Ovary (tissue), 7 donors: ENCODE measurements at regions not wholly inside any gene's neighbourhood (a gene's known extent, or its start where the extent isn't known, plus 50 kb on each side); places are given as distances from the start of the nearest gene placed in this dataset.
A peak's percentile ranks its signal among the peaks of the same experiment; 100 is the strongest.
"Not testable (repeated sequence)": the region's sequence is repeated elsewhere in the genome, so short reads cannot be mapped to it uniquely, and the experiment has no call there.

ENCODE experiments used
- DNase-seq, 5 donors: peaks; one replicate each; pipeline ENCODE4 v3.0.0-alpha.2; 2019 to 2020
- H3K27ac ChIP-seq, 2 donors: fragments of 200-600 bp; one replicate each; pipeline versions ENCODE4 v1.5.1 to v1.8.0; 2019 to 2022
- H3K27me3 ChIP-seq: fragments of 200-600 bp; one replicate; pipeline ENCODE4 v1.8.0; 2022
- H3K36me3 ChIP-seq: fragments of 200-600 bp; sonication (generic); one replicate; pipeline ENCODE4 v1.5.1; 2019
- H3K4me1 ChIP-seq: one replicate; pipeline ENCODE4 v1.8.1; 2013; ENCODE audit warnings: mild to moderate bottlenecking, moderate library complexity; ENCODE audit not compliant: insufficient read depth
- H3K4me3 ChIP-seq: fragments of 200-600 bp; sonication (generic); one replicate; pipeline ENCODE4 v1.5.1; 2017
- H3K9me3 ChIP-seq, 2 donors: fragments of 200-600 bp in 1 of 2; sonication (generic) in 1 of 2; one replicate each; pipeline versions ENCODE4 v1.5.1 to v1.8.1; 2013 to 2019; ENCODE audit warnings: mild to moderate bottlenecking in 1 of 2, moderate library complexity in 1 of 2
- EP300 ChIP-seq: sonication (generic); formaldehyde crosslinking; IDR thresholded peaks from one replicate; pipeline ENCODE4 v1.6.1; 2017; ENCODE audit warnings: antibody characterized with exemption
- POLR2A ChIP-seq: fragments of 450-650 bp; IDR thresholded peaks from one replicate; pipeline ENCODE4 v1.6.1; 2017; ENCODE audit warnings: antibody characterized with exemption, mild to moderate bottlenecking, moderate library complexity
- WGBS, 3 donors: extraction: QIAGEN DNeasy Blood & Tissue Kit in 1 of 3; methylation state at CpG; one replicate each; pipeline versions ENCODE4 v1.1.5 to v1.1.7; 2013 to 2017; 5-methylcytosine and 5-hydroxymethylcytosine counted together
- intact Hi-C, 4 donors: fragments of 100-400 bp; cut with DNase I; formaldehyde crosslinking; loops; one replicate each; pipeline versions ENCODE4 v1.11.0 to v1.15.1; 2022 to 2023
- TF ChIP-seq, protein P1 (sequence below), 3 donors: fragments of 450-650 bp in 2 of 3; fragments of 200-600 bp in 1 of 3; IDR thresholded peaks; one replicate each; pipeline versions ENCODE4 v1.5.1 to v1.8.0; 2016 to 2022; ENCODE audit warnings: antibody characterized with exemption in 3 of 3, mild to moderate bottlenecking in 1 of 3
- donor health status: DM: no; HTN: no; CAD: no; lungs with moderate emphysema.
- donor health status: DM: no; HTN: no; CAD: no.
- donor health status: Bipolar disorder and iron deficiency.
- donor health status: DM: no; HTN: no; CAD: no.
- donor health status: DM: yes; HTN: yes; CAD: no.

DNA sequence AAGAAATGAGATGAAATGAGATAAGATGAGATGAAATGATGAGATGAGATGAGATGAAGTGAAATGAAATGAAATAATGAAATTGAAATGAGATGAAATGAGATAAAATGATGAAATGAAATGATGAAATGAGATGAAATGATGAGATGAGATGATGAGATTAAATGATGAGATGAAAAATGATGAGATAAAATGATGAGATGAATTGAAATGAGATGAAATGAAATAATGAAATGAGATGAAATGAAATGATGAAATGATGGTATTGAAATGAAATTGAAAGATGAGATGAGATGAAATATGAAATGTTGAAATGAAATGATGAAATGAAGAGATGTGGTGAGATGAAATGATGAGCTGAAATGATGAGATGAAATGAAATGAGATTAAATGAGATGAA, 231.0 kb downstream of the GOLGA6L6 start:
- TF ChIP-seq POLR2A (no peak), EP300 (no peak)
- TF ChIP-seq, protein P1, sequence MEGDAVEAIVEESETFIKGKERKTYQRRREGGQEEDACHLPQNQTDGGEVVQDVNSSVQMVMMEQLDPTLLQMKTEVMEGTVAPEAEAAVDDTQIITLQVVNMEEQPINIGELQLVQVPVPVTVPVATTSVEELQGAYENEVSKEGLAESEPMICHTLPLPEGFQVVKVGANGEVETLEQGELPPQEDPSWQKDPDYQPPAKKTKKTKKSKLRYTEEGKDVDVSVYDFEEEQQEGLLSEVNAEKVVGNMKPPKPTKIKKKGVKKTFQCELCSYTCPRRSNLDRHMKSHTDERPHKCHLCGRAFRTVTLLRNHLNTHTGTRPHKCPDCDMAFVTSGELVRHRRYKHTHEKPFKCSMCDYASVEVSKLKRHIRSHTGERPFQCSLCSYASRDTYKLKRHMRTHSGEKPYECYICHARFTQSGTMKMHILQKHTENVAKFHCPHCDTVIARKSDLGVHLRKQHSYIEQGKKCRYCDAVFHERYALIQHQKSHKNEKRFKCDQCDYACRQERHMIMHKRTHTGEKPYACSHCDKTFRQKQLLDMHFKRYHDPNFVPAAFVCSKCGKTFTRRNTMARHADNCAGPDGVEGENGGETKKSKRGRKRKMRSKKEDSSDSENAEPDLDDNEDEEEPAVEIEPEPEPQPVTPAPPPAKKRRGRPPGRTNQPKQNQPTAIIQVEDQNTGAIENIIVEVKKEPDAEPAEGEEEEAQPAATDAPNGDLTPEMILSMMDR (IDR thresholded peaks at IDR 0.05): no peak
- H3K4me1 ChIP-seq: no peaks in the 10 kb centered on the region
- no peaks in the 10 kb centered on the region for H3K36me3 ChIP-seq
- DNase-seq: no peak
- H3K9me3 ChIP-seq: no peaks in the 10 kb centered on the region
- H3K27ac ChIP-seq: no peak overlapping the region
- intact Hi-C loops: no loop called here
- no peaks in the 10 kb centered on the region for H3K27me3 ChIP-seq
- no peak overlapping the region for H3K4me3 ChIP-seq

GRCh38 chr15:20309966-20310365, 231.6 kb downstream of the GOLGA6L6 start:
- H3K9me3 ChIP-seq, H3K4me3 ChIP-seq, H3K4me1 ChIP-seq, H3K27me3 ChIP-seq, H3K36me3 ChIP-seq, DNase-seq, intact Hi-C loops, H3K27ac ChIP-seq: not testable (repeated sequence)

- WGBS, 3 donors: 53 to 70% (median 57%) methylated on average over 3 of the region's 3 CpGs
- DNase-seq, H3K27me3 ChIP-seq, H3K27ac ChIP-seq, H3K9me3 ChIP-seq, H3K4me3 ChIP-seq, H3K36me3 ChIP-seq, H3K4me1 ChIP-seq, intact Hi-C loops: not testable (repeated sequence)
These were observed 232.2 kb downstream of the GOLGA6L6 start for GRCh38 chr15:20309395-20309794.

- DNase-seq, H3K9me3 ChIP-seq, H3K4me3 ChIP-seq, H3K36me3 ChIP-seq, H3K27ac ChIP-seq, H3K27me3 ChIP-seq, intact Hi-C loops, H3K4me1 ChIP-seq: not testable (repeated sequence)
- WGBS, 3 donors: 82 to 88% (median 84%) methylated on average over 4 of the region's 4 CpGs
These were observed 233.4 kb downstream of the GOLGA6L6 start for GRCh38 chr15:20308027-20308690.

GRCh38 chr15:20307137-20307536, 234.5 kb downstream of the GOLGA6L6 start:
- intact Hi-C loops, H3K4me3 ChIP-seq, DNase-seq, H3K27ac ChIP-seq, H3K9me3 ChIP-seq, H3K4me1 ChIP-seq, H3K36me3 ChIP-seq, H3K27me3 ChIP-seq: not testable (repeated sequence)
- WGBS, 3 donors: 60 to 74% (median 66%) methylated on average over 1 of the region's 1 CpG

DNA sequence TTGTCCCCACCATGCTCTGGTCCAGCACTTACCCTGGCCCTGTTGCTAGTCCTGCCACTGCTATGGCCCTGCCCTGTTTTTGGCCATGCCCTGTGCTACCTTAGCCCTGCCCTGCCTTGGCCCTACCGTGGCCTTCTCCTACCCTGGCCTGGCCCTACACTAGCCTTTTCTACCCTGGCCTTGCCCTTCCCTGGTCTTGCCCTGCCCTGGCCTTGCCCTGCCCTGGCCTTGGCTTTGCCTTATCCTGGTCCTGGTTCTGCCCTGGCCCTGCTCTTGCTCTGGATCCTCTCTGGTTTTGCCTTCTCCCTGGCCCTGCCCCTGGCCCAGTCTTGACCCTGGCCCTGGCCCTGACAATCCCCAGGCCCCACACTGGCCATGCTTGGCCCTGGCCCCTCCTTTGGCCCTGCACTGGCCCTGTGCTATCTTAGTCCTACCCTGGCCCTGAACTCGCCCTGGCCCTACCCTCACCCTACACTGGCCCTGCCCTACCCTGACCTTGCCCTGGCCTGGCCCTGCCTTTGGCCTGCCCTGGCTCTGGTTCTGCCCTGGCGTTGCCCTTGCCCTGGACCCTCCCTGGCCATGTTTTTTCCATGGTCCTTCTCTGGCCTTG, 235.0 kb downstream of the GOLGA6L6 start:
- H3K27me3 ChIP-seq, DNase-seq, H3K36me3 ChIP-seq, H3K4me3 ChIP-seq, H3K27ac ChIP-seq, H3K9me3 ChIP-seq, intact Hi-C loops, H3K4me1 ChIP-seq: not testable (repeated sequence)
- 50 to 60% (median 59%) methylated on average over 3 of the region's 3 CpGs for WGBS, 3 donors

DNA sequence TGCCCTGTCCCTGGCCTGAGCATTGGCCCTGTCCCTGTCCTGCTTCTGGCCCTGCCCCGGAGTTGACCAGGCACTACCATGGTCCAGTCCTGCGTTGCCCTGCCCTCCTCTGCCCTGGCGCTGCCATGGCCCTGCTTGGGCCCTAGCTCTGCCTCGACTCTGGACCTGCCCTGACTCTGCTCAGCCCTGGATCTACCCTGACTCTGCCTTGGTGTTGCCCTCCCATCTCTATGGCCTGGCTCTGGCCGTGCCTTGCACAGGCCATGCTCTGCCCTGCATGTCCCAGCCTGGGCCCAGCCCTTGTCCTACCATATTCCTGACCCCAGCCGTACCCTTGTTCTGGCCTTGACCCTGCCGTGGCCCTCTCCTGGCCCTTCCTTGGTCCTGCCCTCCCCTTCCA, 235.7 kb downstream of the GOLGA6L6 start:
- WGBS, 3 donors: 66 to 77% (median 74%) methylated on average over 3 to 7 of the region's 7 CpGs
- H3K4me3 ChIP-seq, H3K36me3 ChIP-seq, H3K27ac ChIP-seq, intact Hi-C loops, H3K9me3 ChIP-seq, H3K4me1 ChIP-seq, H3K27me3 ChIP-seq: not testable (repeated sequence)
- peak in 1 of 5 donors; percentile 6 for DNase-seq

DNA sequence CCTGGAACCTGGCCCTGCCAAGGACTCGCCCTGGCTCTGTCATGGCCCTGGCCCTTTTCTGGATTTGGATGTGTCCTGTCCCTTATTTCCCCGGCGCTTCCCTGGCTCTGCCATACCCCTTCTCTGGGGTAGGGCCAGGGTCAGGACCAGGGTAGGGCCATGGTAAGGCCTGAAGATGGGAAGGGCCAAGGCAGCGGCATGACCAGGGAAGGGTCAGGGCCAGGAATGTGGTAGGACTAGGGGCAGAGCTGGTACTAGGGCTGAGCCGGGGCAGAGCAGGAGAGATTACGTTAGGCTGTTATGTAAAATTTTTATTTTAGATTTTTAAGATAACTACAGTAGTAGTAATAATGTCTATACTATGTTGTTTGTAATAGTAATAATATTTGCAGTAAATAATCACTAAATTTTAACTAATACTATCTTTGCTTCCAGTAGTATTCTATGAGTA, 236.6 kb downstream of the GOLGA6L6 start:
- 81 to 89% (median 88%) methylated on average over 6 of the region's 6 CpGs for WGBS, 3 donors
- DNase-seq, H3K36me3 ChIP-seq, H3K9me3 ChIP-seq, H3K4me1 ChIP-seq, intact Hi-C loops, H3K27me3 ChIP-seq, H3K4me3 ChIP-seq, H3K27ac ChIP-seq: not testable (repeated sequence)

- H3K36me3 ChIP-seq, intact Hi-C loops, H3K4me1 ChIP-seq, H3K4me3 ChIP-seq, H3K9me3 ChIP-seq, H3K27me3 ChIP-seq, DNase-seq, H3K27ac ChIP-seq: not testable (repeated sequence)
- 70 to 77% (median 75%) methylated on average over 10 of the region's 10 CpGs for WGBS, 3 donors
These were observed 237.2 kb downstream of the GOLGA6L6 start for GRCh38 chr15:20304282-20305014.

- H3K27me3 ChIP-seq, H3K9me3 ChIP-seq, H3K4me3 ChIP-seq, H3K27ac ChIP-seq, intact Hi-C loops, DNase-seq, H3K36me3 ChIP-seq, H3K4me1 ChIP-seq: not testable (repeated sequence)
- 66 to 72% (median 68%) methylated on average over 4 of the region's 4 CpGs for WGBS, 3 donors
These were observed 238.1 kb downstream of the GOLGA6L6 start for GRCh38 chr15:20303248-20304171.
